Suprapubic skin (tissue), 4 donors: ENCODE measurements at regions not wholly inside any gene's neighbourhood (a gene's known extent, or its start where the extent isn't known, plus 50 kb on each side); places are given as distances from the start of the nearest gene placed in this dataset.

Experiments
- DNase-seq, 2 donors: peaks; one replicate each; pipeline ENCODE4 v3.0.0-alpha.2; 2019; ENCODE audit warnings: low spot score in 2 of 2
- H3K27ac ChIP-seq: fragments of 200-600 bp; sonication (generic); one replicate; pipeline ENCODE4 v1.5.1; 2019
- H3K27me3 ChIP-seq: fragments of 200-600 bp; sonication (generic); one replicate; pipeline ENCODE4 v1.5.1; 2019
- H3K36me3 ChIP-seq: fragments of 200-600 bp; sonication (generic); one replicate; pipeline ENCODE4 v1.5.1; 2019
- H3K4me1 ChIP-seq: fragments of 200-600 bp; sonication (generic); one replicate; pipeline ENCODE4 v1.5.1; 2019
- H3K4me3 ChIP-seq: fragments of 200-600 bp; sonication (generic); one replicate; pipeline ENCODE4 v1.5.1; 2019; ENCODE audit warnings: mild to moderate bottlenecking
- H3K9me3 ChIP-seq: fragments of 200-600 bp; sonication (generic); one replicate; pipeline ENCODE4 v1.5.1; 2019
- CTCF ChIP-seq, 2 donors: fragments of 200-600 bp in 1 of 2; fragments of 450-650 bp in 1 of 2; sonication (generic) in 1 of 2; IDR thresholded peaks; one replicate each; pipeline ENCODE4 v1.5.1; 2016 to 2019; ENCODE audit warnings: antibody characterized with exemption in 2 of 2, mild to moderate bottlenecking in 1 of 2, moderate library complexity in 1 of 2
- EP300 ChIP-seq: sonication (generic); formaldehyde crosslinking; IDR thresholded peaks from one replicate; pipeline ENCODE4 v1.6.1; 2017; ENCODE audit warnings: antibody characterized with exemption
- POLR2A ChIP-seq, 2 donors: fragments of 450-650 bp; IDR thresholded peaks; one replicate each; pipeline ENCODE4 v1.6.1; 2017; ENCODE audit warnings: antibody characterized with exemption in 2 of 2, mild to moderate bottlenecking in 2 of 2, moderate library complexity in 2 of 2
- POLR2AphosphoS5 ChIP-seq, 3 donors: sonication (generic); formaldehyde crosslinking; IDR thresholded peaks; one replicate each; pipeline ENCODE4 v1.6.1; 2017; ENCODE audit warnings: antibody characterized with exemption in 3 of 3
- WGBS: methylation state at CpG from one replicate; pipeline ENCODE4 v1.1.5; 2018; 5-methylcytosine and 5-hydroxymethylcytosine counted together

DNA sequence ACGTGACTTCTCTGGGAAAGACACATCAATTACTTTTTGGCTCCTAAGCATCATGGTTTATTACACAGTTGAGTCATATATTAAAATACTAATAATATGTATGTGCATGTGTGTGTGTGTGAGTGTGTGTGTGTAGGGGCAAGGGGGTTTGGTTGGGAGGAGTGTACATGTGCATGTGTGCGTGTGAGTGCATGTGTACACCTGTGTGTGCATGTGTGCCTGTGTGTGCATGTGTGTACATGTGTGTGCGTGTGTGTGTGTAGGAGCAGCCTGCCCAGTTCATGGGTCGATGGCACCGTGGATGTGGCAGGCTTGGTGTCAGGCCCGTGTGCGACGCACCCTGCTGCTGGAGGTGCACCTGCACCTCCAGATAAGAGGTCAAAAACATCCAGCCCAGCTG lies 99.0 kb upstream of the SNTG2 start:
- TF ChIP-seq POLR2A (IDR thresholded peaks at IDR 0.05) (no peak), CTCF (IDR thresholded peaks at IDR 0.05) (no peak), POLR2AphosphoS5 (IDR thresholded peaks at IDR 0.05) (no peak), EP300 (no peak)
- Histone ChIP-seq H3K36me3 (no peaks in the 10 kb centered on the region), H3K27ac (no peak overlapping the region), H3K9me3 (no peaks in the 10 kb centered on the region), H3K27me3 (no peaks in the 10 kb centered on the region), H3K4me3 (no peak overlapping the region), H3K4me1 (no peaks in the 10 kb centered on the region)
- no peak for DNase-seq
- 87% methylated on average over 8 of the region's 8 CpGs for WGBS

DNA sequence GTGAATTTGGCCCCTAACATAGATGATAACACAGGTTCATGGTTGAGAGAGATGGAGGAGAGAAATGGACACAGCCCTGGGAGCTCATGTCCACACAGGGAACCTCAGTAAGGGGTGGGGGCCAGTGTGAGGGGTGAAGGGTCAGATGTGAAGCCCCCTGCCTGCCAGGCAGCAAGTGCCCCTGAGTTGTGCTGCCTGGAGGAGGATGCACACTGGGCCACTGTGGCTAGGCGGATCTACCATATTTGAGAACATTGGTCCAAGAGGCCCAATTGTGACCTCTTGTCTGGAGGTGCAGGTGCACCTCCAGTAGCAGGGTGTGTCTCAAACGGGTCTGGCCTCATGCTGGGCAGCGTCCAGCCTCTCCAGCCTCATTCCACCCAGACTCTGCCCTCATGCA lies 99.6 kb upstream of the SNTG2 start:
- no peaks in the 10 kb centered on the region for H3K36me3 ChIP-seq
- H3K9me3 ChIP-seq: no peaks in the 10 kb centered on the region
- H3K27ac ChIP-seq: no peak overlapping the region
- WGBS: 68% methylated on average over 3 of the region's 3 CpGs
- no peak for DNase-seq
- no peaks in the 10 kb centered on the region for H3K27me3 ChIP-seq
- no peak for TF ChIP-seq POLR2AphosphoS5 (IDR thresholded peaks at IDR 0.05)
- no peaks in the 10 kb centered on the region for H3K4me1 ChIP-seq
- no peak overlapping the region for H3K4me3 ChIP-seq

GRCh38 chr2:850429-850828 lies 100.2 kb upstream of the SNTG2 start:
- Histone ChIP-seq H3K4me1 (no peaks in the 10 kb centered on the region), H3K4me3 (no peak overlapping the region), H3K9me3 (no peaks in the 10 kb centered on the region), H3K36me3 (no peaks in the 10 kb centered on the region), H3K27me3 (no peaks in the 10 kb centered on the region), H3K27ac (no peak overlapping the region)
- 78% methylated on average over 5 of the region's 5 CpGs for WGBS
- TF ChIP-seq POLR2AphosphoS5 (IDR thresholded peaks at IDR 0.05): no peak
- no peak for TF ChIP-seq EP300
- no peak for TF ChIP-seq CTCF (IDR thresholded peaks at IDR 0.05)
- TF ChIP-seq POLR2A (IDR thresholded peaks at IDR 0.05): no peak
- no peak for DNase-seq

- H3K9me3 ChIP-seq: no peaks in the 10 kb centered on the region
- no peak overlapping the region for H3K4me3 ChIP-seq
- H3K4me1 ChIP-seq: no peaks in the 10 kb centered on the region
- H3K36me3 ChIP-seq: no peaks in the 10 kb centered on the region
- peaks cover 5% of the 10 kb centered on the region for H3K27me3 ChIP-seq
- WGBS: 71% methylated on average over 3 of the region's 3 CpGs
- TF ChIP-seq POLR2A (IDR thresholded peaks at IDR 0.05) (no peak), EP300 (no peak), CTCF (IDR thresholded peaks at IDR 0.05) (no peak), POLR2AphosphoS5 (IDR thresholded peaks at IDR 0.05) (no peak)
- no peak overlapping the region for H3K27ac ChIP-seq
- DNase-seq: no peak
Measured at GRCh38 chr2:848099-848498, 102.5 kb upstream of the SNTG2 start.

DNA sequence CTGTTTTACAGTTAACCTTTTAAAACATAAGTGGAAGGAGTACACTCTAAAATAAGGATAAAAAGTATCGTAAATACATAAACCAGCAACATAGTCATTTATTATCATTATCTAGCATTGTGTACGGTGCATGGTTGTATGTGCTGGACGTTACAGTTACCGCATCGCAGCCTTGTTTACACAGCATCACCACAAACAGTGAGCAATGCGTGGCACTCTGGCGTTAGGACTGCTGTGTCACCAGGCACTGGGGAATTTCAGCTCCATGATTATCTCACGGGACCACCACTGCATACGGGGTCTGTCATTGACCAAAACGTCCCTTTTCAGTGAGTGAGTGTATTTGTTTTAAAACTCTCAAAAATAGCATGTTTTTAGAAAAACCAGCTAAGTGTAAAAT lies 103.0 kb upstream of the SNTG2 start:
- H3K27me3 ChIP-seq: peaks cover 6% of the 10 kb centered on the region
- no peak overlapping the region for H3K27ac ChIP-seq
- no peak overlapping the region for H3K4me3 ChIP-seq
- H3K9me3 ChIP-seq: no peaks in the 10 kb centered on the region
- WGBS: 78% methylated on average over 10 of the region's 10 CpGs
- TF ChIP-seq POLR2A (IDR thresholded peaks at IDR 0.05): no peak
- TF ChIP-seq CTCF (IDR thresholded peaks at IDR 0.05): no peak
- TF ChIP-seq POLR2AphosphoS5 (IDR thresholded peaks at IDR 0.05): no peak
- no peak for TF ChIP-seq EP300
- DNase-seq: no peak
- no peaks in the 10 kb centered on the region for H3K36me3 ChIP-seq
- no peaks in the 10 kb centered on the region for H3K4me1 ChIP-seq

DNA sequence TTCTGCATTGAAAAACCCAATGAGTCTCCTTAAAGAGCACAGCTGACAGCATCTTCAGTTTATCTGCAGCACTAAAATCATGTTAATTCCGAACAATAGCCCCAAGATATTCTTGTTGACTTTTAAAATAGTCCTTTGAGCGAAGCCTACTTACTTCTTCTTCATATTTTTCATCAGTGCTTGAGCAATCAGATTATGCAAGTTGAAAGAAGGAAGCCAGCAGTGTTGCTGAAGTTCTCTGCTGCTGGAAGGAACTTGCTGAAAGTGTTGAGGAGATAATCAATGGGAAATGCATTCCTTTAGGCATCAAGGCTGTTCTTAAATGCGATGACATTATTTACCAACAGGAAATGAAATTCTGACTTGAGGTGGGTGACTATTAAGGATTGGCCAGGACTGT lies 105.9 kb upstream of the SNTG2 start:
- whole genome bisulfite sequencing: 66% methylated on average over 3 of the region's 3 CpGs
- Histone ChIP-seq H3K9me3 (no peaks in the 10 kb centered on the region), H3K27me3 (peaks cover 8% of the 10 kb centered on the region), H3K36me3 (no peaks in the 10 kb centered on the region), H3K27ac (no peak overlapping the region), H3K4me3 (no peak overlapping the region), H3K4me1 (no peaks in the 10 kb centered on the region)
- DNase-seq: no peak
- TF ChIP-seq POLR2A (IDR thresholded peaks at IDR 0.05) (no peak), POLR2AphosphoS5 (IDR thresholded peaks at IDR 0.05) (no peak), CTCF (IDR thresholded peaks at IDR 0.05) (no peak)
